K562 (cell line): ENCODE measurements at regions not wholly inside any gene's neighbourhood (a gene's known extent, or its start where the extent isn't known, plus 50 kb on each side); places are given as distances from the start of the nearest gene placed in this dataset.

Source experiments
- ATAC-seq: fragments of 200-7000 bp; cut with Tn5 transposase; 3 replicates; pipeline ENCODE4 v1.9.1; 2020; ENCODE audit warnings: moderate library complexity
- BruUV-seq: library from RNA; stranded (reverse); fragments of 400-500 nt; replicated peaks from 2 replicates; lab custom pipeline; 2021; lab: Mats Ljungman, UMichigan
- CTCF ChIA-PET: fragments of 300-600 bp; formaldehyde crosslinking; extraction: SDS; loops from one replicate; lab custom pipeline; 2021; ENCODE audit warnings: low intra/inter-chr PET ratio; lab: Yijun Ruan, JAX
- POLR2A ChIA-PET: fragments of 300-600, 350-650 bp; sonication (Branson Sonifier 250); formaldehyde crosslinking; extraction: SDS; loops from one replicate; lab custom pipeline; 2021; ENCODE audit warnings: antibody characterized with exemption, inconsistent platforms; lab: Yijun Ruan, JAX
- DNase-seq, 4 experiments: peaks; one replicate each; pipeline versions ENCODE4 v3.0.0 to v3.0.0-alpha.2; 2011 to 2018; ENCODE audit warnings: low spot score in 3 of 4, mixed read lengths in 3 of 4; ENCODE audit errors: extremely low read depth in 1 of 4
- FAIRE-seq: peaks from 2 replicates; lab custom pipeline; 2011; peaks lifted over from hg19 to GRCh38; lab: Jason Lieb, UNC
- H2AFZ ChIP-seq: 2 replicates; pipeline ENCODE4 v1.6.0; 2011; ENCODE audit warnings: low read depth, low read length, control low read depth, inconsistent platforms
- H3K27ac ChIP-seq: fragments of 200-600 bp; 3 replicates; pipeline ENCODE4 v1.8.0; 2011; ENCODE audit warnings: low read depth, mild to moderate bottlenecking, control low read depth, inconsistent platforms, low read length, moderate library complexity, mixed read lengths; ENCODE audit errors: extremely low read depth
- H3K27me3 ChIP-seq, 2 experiments: fragments of 300-600 bp in 1 of 2; 2 replicates in 1 of 2; 3 replicates in 1 of 2; pipeline versions ENCODE4 v1.6.0 to v1.8.0; 2011; ENCODE audit warnings: inconsistent platforms in 2 of 2, low read length in 2 of 2, mild to moderate bottlenecking in 1 of 2, mixed read lengths in 1 of 2, moderate library complexity in 1 of 2; ENCODE audit not compliant: control insufficient read depth in 2 of 2, insufficient read depth in 2 of 2
- H3K36me3 ChIP-seq: fragments of 300-600 bp; 3 replicates; pipeline ENCODE4 v1.8.0; 2011; ENCODE audit warnings: mild to moderate bottlenecking, low read length, inconsistent platforms; ENCODE audit not compliant: control insufficient read depth, insufficient read depth
- H3K4me1 ChIP-seq, 2 experiments: fragments of 200-600 bp in 1 of 2; replicated peaks in 1 of 2; 2 replicates in 1 of 2; 3 replicates in 1 of 2; pipeline versions ENCODE4 v1.5.1 to v1.8.0; 2011; ENCODE audit warnings: inconsistent platforms in 2 of 2, low read length in 2 of 2, mild to moderate bottlenecking in 1 of 2, mixed read lengths in 1 of 2, moderate library complexity in 1 of 2; ENCODE audit not compliant: control insufficient read depth in 2 of 2, insufficient read depth in 2 of 2
- H3K4me2 ChIP-seq: 2 replicates; pipeline ENCODE4 v1.6.1; 2011; ENCODE audit warnings: low read length, control low read depth, inconsistent platforms, mixed read lengths; ENCODE audit not compliant: insufficient read depth
- H3K4me3 ChIP-seq: fragments of 200-600 bp; sonication (generic), shearing (Covaris generic); 2 replicates; pipeline ENCODE4 v1.5.1; 2016; ENCODE audit warnings: control low read depth, inconsistent platforms
- H3K79me2 ChIP-seq: fragments of 200-600 bp; 3 replicates; pipeline ENCODE4 v1.8.0; 2011; ENCODE audit warnings: low read length, inconsistent platforms; ENCODE audit not compliant: control insufficient read depth, insufficient read depth
- H3K9ac ChIP-seq, 2 experiments: 2 replicates each; pipeline versions ENCODE4 v1.6.0 to v1.6.1; 2011; ENCODE audit warnings: low read depth in 2 of 2, low read length in 2 of 2, control low read depth in 1 of 2, inconsistent platforms in 1 of 2, mild to moderate bottlenecking in 1 of 2, mixed read lengths in 1 of 2; ENCODE audit not compliant: insufficient read depth in 1 of 2
- H3K9me1 ChIP-seq: one replicate; pipeline ENCODE4 v1.6.0; 2011; ENCODE audit warnings: inconsistent platforms, mild to moderate bottlenecking, low read length, moderate library complexity; ENCODE audit not compliant: control insufficient read depth, insufficient read depth
- H3K9me3 ChIP-seq: replicated peaks from 2 replicates; pipeline ENCODE4 v1.5.1; 2011; ENCODE audit warnings: low read depth, low read length, inconsistent platforms; ENCODE audit not compliant: control insufficient read depth, insufficient read depth
- H4K20me1 ChIP-seq: replicated peaks from 2 replicates; pipeline ENCODE4 v1.6.1; 2011; ENCODE audit warnings: low read length, inconsistent platforms, mixed read lengths; ENCODE audit not compliant: control insufficient read depth, insufficient read depth
- CHCHD3 ChIP-seq: fragments of 250-450 bp; sonication (Bioruptor Pico); IDR thresholded peaks from 2 replicates; pipeline ENCODE4 v2.1.2; 2022; ENCODE audit warnings: mild to moderate bottlenecking
- ERF ChIP-seq: fragments of 450-650 bp; formaldehyde crosslinking; IDR thresholded peaks from 2 replicates; pipeline ENCODE4 v1.4.0; 2020; ENCODE audit warnings: mild to moderate bottlenecking, mixed read lengths
- HNRNPH1 ChIP-seq: fragments of 200-400 bp; formaldehyde crosslinking; optimal IDR thresholded peaks from 2 replicates; pipeline ENCODE3; 2017; ENCODE audit warnings: low read depth, mild to moderate bottlenecking, low read length, moderate library complexity
- ILK ChIP-seq: fragments of 450-650 bp; IDR thresholded peaks from 2 replicates; pipeline ENCODE4 v1.6.1; 2016; ENCODE audit warnings: missing genetic modification characterization, low read depth, mild to moderate bottlenecking, missing compliant biosample characterization, moderate library complexity, borderline replicate concordance
- KHSRP ChIP-seq: fragments of 450-650 bp; IDR thresholded peaks from 2 replicates; pipeline ENCODE4 v1.6.1; 2017
- MIER1 ChIP-seq: fragments of 450-650 bp; IDR thresholded peaks from 2 replicates; pipeline ENCODE4 v1.6.1; 2016; ENCODE audit warnings: antibody characterized with exemption, mild to moderate bottlenecking, low read depth
- MXI1 ChIP-seq: IDR thresholded peaks from 2 replicates; pipeline ENCODE4 v1.6.1; 2011; ENCODE audit warnings: low read depth, mild to moderate bottlenecking, improper control_type of control experiment, low read length
- PRMT5 ChIP-seq: sonication (generic); formaldehyde crosslinking; IDR thresholded peaks from 2 replicates; pipeline ENCODE4 v1.5.0; 2020; ENCODE audit warnings: missing genetic modification reagents
- SLC30A9 ChIP-seq: fragments of 250-450 bp; sonication (Bioruptor Pico); IDR thresholded peaks from 2 replicates; pipeline ENCODE4 v1.8.0; 2022; ENCODE audit warnings: mild to moderate bottlenecking, moderate library complexity
- TAF15 ChIP-seq: fragments of 200-400 bp; formaldehyde crosslinking; IDR thresholded peaks from 2 replicates; pipeline ENCODE4 v1.6.1; 2017; ENCODE audit warnings: mild to moderate bottlenecking, low read depth, low read length, moderate library complexity
- TCFL5 ChIP-seq: fragments of 250-450 bp; sonication (Bioruptor Pico); conservative IDR thresholded peaks from 2 replicates; pipeline ENCODE4 v1.6.1; 2021; ENCODE audit warnings: mild to moderate bottlenecking, moderate library complexity, matching md5 sums
- ZBED1 ChIP-seq: IDR thresholded peaks from 2 replicates; pipeline ENCODE4 v1.6.1; 2014
- ZNF134 ChIP-seq: fragments of 250-450 bp; sonication (Bioruptor Pico); conservative IDR thresholded peaks from 2 replicates; pipeline ENCODE4 v1.4.0; 2020
- ZNF644 ChIP-seq: fragments of 200-800 bp; sonication (Bioruptor generic); IDR thresholded peaks from 2 replicates; pipeline ENCODE4 v1.6.1; 2016; ENCODE audit warnings: low read depth, missing genetic modification characterization, missing compliant biosample characterization
- WGBS: fragments of 100-300 bp; shearing (Covaris generic); methylation state at CpG from one replicate; pipeline ENCODE4 v1.1.6; 2016; ENCODE audit warnings: low coverage, mixed read lengths; ENCODE audit not compliant: insufficient coverage; ENCODE audit errors: missing lambda C conversion rate; 5-methylcytosine and 5-hydroxymethylcytosine counted together
- in situ Hi-C: fragments of 300-500 bp; cut with MboI; formaldehyde crosslinking; loops from 4 replicates; pipeline ENCODE4 v1.15.0; 2018; ENCODE audit warnings: inconsistent platforms, mixed read lengths
- intact Hi-C: fragments of 100-400 bp; cut with micrococcal nuclease; formaldehyde crosslinking; loops from 2 replicates; pipeline ENCODE4 v1.14.2; 2022
- TF ChIP-seq, protein P1 (sequence below): fragments of 450-650 bp; IDR thresholded peaks from 2 replicates; pipeline ENCODE4 v1.6.1; 2016
- TF ChIP-seq, protein P2 (sequence below): fragments of 200-800 bp; sonication (Bioruptor generic); IDR thresholded peaks from 2 replicates; pipeline ENCODE4 v1.6.1; 2017; ENCODE audit warnings: missing genetic modification characterization, missing compliant biosample characterization

DNA sequence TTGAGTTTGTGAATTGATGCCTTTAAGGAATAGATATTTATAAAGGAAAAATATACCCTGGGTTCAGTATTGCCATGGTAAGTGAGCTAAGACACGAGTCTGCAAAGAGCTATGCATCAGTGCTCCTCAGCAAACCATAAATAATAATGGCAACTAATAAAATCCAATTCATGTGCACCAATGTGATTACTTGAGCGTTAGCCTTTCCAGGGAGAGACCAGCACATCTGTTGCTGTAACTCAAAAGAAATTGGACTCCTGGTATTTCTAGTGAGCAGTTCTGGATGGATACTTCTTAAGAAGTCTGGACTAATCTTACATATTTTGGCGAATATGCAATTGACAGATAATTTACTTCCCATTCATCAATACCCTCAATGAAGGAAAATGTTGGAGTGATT, 373.3 kb downstream of the ARHGEF28 start:
- no peaks in the 10 kb centered on the region for H3K9me1 ChIP-seq
- no peak overlapping the region for H2AFZ ChIP-seq
- TF ChIP-seq SLC30A9 (CRISPR knock-in tag) (no peak), TAF15 (no peak), HNRNPH1 (no peak), ZNF644 (no peak), KHSRP (no peak), TCFL5 (CRISPR knock-in tag) (no peak), ERF (CRISPR knock-in tag) (no peak), PRMT5 (CRISPR knock-in tag) (no peak), MIER1 (no peak), MXI1 (no peak), CHCHD3 (CRISPR knock-in tag) (no peak), ILK (tag) (no peak), ZNF134 (CRISPR knock-in tag) (no peak), ZBED1 (no peak)
- TF ChIP-seq, protein P1, sequence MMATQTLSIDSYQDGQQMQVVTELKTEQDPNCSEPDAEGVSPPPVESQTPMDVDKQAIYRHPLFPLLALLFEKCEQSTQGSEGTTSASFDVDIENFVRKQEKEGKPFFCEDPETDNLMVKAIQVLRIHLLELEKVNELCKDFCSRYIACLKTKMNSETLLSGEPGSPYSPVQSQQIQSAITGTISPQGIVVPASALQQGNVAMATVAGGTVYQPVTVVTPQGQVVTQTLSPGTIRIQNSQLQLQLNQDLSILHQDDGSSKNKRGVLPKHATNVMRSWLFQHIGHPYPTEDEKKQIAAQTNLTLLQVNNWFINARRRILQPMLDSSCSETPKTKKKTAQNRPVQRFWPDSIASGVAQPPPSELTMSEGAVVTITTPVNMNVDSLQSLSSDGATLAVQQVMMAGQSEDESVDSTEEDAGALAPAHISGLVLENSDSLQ, result no peak
- TF ChIP-seq, protein P2, sequence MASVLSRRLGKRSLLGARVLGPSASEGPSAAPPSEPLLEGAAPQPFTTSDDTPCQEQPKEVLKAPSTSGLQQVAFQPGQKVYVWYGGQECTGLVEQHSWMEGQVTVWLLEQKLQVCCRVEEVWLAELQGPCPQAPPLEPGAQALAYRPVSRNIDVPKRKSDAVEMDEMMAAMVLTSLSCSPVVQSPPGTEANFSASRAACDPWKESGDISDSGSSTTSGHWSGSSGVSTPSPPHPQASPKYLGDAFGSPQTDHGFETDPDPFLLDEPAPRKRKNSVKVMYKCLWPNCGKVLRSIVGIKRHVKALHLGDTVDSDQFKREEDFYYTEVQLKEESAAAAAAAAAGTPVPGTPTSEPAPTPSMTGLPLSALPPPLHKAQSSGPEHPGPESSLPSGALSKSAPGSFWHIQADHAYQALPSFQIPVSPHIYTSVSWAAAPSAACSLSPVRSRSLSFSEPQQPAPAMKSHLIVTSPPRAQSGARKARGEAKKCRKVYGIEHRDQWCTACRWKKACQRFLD (CRISPR knock-in tag), result no peak
- H3K9me3 ChIP-seq, result no peaks in the 10 kb centered on the region
- BruUV-seq, result no TSS peak
- ChIA-PET CTCF (no interaction called here), POLR2A (no interaction called here)
- intact Hi-C loops, result no loop called here
- H3K79me2 ChIP-seq, result no peaks in the 10 kb centered on the region
- no peaks in the 10 kb centered on the region for H3K27me3 ChIP-seq
- no peaks in the 10 kb centered on the region for H3K4me1 ChIP-seq
- H4K20me1 ChIP-seq, result 0 out of 2 replicates have a peak, but pooled peaks cover 3% of the 10 kb centered on the region
- no peak for ATAC-seq
- no peaks in the 10 kb centered on the region for H3K36me3 ChIP-seq
- H3K9ac ChIP-seq, result no peak overlapping the region
- WGBS, result 0% methylated on average over 3 of the region's 3 CpGs
- no peak overlapping the region for H3K4me3 ChIP-seq
- no peak overlapping the region for H3K27ac ChIP-seq
- no peak for FAIRE-seq
- in situ Hi-C loops, result no loop called here
- no peak overlapping the region for H3K4me2 ChIP-seq
- no peak for DNase-seq
